ENCODE measurements at regions not wholly inside any gene's neighbourhood (a gene's known extent, or its start where the extent isn't known, plus 50 kb on each side); places are given as distances from the start of the nearest gene placed in this dataset.
A peak's percentile ranks its signal among the peaks of the same experiment; 100 is the strongest.

DNA sequence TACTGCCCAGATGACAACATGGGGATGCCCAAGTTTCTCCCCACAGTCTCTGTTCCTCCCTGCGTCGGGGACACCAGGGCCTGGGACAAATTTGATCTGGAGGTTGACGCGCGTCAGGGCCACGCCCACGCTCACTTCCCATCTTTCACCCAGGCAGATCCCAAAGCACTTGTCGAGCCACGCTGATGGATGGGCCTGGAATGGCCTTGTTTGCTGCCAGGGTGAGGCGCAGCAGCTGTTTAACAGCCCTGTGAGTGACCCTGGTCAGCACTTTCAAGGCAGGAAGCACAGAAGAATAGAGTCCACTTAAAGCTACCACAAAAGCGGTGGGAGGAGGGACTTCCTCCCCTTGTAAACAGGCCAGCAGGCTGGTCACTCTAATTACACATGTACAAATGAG, 324.7 kb upstream of the JARID2 start:
- no peak overlapping the region for H3K4me3 ChIP-seq (replicated peaks in 1 of 2; ENCODE audit: low read depth in 2 of 2, low read length in 2 of 2)
- TF ChIP-seq, protein P1, sequence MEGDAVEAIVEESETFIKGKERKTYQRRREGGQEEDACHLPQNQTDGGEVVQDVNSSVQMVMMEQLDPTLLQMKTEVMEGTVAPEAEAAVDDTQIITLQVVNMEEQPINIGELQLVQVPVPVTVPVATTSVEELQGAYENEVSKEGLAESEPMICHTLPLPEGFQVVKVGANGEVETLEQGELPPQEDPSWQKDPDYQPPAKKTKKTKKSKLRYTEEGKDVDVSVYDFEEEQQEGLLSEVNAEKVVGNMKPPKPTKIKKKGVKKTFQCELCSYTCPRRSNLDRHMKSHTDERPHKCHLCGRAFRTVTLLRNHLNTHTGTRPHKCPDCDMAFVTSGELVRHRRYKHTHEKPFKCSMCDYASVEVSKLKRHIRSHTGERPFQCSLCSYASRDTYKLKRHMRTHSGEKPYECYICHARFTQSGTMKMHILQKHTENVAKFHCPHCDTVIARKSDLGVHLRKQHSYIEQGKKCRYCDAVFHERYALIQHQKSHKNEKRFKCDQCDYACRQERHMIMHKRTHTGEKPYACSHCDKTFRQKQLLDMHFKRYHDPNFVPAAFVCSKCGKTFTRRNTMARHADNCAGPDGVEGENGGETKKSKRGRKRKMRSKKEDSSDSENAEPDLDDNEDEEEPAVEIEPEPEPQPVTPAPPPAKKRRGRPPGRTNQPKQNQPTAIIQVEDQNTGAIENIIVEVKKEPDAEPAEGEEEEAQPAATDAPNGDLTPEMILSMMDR (IDR thresholded peaks at IDR 0.05; ENCODE audit: low read depth, low read length), result no peak
- peak in 1 of 2 donors; percentile 22 for DNase-seq (ENCODE audit: low read depth in 2 of 2)

DNA sequence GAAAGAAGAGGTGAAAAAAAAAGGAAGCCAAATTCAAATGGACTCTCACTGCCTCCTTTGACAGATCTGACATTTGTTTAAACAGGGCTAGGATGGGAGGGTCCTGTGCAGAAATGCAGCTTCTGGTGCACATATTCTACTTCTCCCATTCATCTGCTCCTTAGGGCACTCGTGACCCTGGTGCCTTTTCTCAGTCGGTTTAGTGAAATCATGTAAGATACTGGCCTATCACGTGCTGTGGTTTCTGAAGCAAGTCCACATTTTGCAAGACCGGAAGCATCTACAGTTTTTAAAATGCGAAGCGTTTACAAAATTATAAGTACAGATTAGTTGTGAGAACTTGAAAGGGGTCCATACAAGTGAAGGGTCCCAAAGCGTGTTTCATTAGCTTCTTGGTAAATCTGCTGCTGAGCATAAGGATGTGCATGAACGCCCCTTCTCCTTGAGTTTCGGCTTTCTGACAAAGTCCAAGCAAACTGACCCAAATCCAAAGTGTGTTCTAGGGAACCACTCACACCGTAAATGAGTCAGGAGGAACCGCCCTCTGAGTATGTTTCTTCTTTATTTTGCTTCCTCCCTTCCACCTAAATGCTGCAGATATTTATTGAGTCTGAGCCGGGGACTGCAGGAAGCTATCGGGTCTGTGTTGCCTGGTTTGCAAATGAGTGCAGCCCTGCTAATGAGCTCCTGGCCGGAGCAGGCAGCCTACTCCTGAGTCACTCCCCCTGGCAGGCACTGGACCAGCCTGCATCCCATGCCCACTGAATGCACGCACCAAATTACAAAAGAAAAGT, 323.8 kb upstream of the JARID2 start:
- DNase-seq (ENCODE audit: low read depth in 2 of 2), result no peak
- TF ChIP-seq, protein P1 (IDR thresholded peaks at IDR 0.05; ENCODE audit: low read depth, low read length), result no peak

DNA sequence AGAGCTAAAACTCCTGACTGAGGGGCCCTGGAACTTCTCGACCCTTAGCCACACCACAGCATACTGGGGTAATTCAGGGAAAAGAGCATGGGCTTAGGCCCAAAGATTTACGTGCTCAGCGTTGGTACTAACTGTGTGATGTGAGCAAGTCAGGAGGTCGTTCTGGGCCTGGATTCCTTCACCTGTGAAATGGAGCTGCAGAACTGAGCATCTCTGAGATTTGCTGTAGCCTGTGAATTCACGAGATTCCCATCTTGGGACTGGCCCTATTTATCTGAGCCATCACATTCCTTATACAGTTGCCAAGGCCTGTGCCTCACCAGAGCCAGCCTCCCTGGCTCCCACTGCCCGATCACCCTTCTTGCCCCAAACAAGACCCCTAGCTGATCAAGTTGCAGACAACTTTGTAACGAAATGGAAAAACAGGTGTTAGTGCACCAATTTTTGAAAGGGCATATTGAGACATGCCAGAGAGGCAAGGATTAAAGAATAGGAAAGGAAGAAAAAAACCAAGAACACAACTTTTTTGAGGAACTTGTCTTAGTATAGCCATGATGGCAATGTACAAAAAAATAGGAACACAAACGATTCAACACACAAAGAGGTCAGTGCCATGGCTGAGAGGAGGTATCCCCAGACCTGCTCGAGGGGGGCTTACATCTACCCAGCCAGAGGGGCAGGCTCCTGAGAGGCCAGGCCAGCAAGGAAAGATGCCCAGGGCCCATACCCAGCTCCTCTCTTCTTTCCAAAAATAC, 323.0 kb upstream of the JARID2 start:
- TF ChIP-seq, protein P1 (IDR thresholded peaks at IDR 0.05; ENCODE audit: low read depth, low read length), result no peak
- no peak overlapping the region for H3K4me3 ChIP-seq (replicated peaks in 1 of 2; ENCODE audit: low read depth in 2 of 2, low read length in 2 of 2)
- DNase-seq (ENCODE audit: low read depth in 2 of 2), result no peak

More for the DNA sequence above, 323.8 kb upstream of the JARID2 start:
- H3K4me3 ChIP-seq (replicated peaks in 1 of 2; ENCODE audit: low read depth in 2 of 2, low read length in 2 of 2), result no peak overlapping the region

DNA sequence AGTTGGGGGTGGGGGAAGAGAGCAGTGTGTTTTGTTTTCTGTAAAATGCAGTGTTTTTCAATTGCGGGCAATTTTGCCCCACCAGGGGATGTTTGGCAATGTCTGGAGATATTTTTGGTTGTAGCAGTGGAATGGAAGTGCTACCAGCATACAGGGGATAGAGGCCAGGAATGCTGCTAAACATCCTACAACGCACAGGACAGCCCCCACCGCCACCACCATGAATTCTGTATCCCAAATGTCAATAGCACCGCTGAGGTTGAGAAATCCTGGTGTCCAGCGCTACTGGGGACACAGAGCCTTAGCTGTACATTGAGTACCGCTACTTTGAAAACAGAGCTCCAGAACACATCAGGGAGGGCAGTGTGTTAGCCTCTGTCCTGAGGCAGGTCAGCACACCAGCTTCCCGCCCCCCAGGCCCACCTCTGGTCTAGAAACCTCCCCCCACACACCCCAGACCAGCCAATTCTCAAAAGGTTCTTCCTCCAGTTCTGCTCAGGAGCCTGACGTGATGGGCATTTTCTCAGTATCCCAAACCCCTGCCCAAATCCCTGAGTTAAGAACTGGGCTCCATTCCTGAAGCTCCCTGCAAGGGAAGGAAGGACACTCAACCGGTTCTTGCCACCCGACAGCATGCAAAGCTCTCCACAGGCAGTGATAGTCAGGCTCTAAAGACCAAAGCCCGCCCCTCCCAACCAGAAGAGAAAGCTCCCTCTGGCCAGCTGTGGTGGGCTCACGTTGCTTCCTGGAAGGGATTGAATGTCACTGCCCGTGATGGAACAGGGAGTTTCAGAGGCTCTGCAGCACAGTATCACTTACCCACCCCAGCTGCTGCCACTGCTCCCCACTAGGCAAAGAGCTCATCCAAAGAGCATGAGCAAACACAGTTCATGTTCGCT, 321.5 kb upstream of the JARID2 start:
- H3K4me3 ChIP-seq (replicated peaks in 1 of 2; ENCODE audit: low read depth in 2 of 2, low read length in 2 of 2), result no peak overlapping the region
- TF ChIP-seq, protein P1 (IDR thresholded peaks at IDR 0.05; ENCODE audit: low read depth, low read length), result no peak
- no peak for DNase-seq (ENCODE audit: low read depth in 2 of 2)

DNA sequence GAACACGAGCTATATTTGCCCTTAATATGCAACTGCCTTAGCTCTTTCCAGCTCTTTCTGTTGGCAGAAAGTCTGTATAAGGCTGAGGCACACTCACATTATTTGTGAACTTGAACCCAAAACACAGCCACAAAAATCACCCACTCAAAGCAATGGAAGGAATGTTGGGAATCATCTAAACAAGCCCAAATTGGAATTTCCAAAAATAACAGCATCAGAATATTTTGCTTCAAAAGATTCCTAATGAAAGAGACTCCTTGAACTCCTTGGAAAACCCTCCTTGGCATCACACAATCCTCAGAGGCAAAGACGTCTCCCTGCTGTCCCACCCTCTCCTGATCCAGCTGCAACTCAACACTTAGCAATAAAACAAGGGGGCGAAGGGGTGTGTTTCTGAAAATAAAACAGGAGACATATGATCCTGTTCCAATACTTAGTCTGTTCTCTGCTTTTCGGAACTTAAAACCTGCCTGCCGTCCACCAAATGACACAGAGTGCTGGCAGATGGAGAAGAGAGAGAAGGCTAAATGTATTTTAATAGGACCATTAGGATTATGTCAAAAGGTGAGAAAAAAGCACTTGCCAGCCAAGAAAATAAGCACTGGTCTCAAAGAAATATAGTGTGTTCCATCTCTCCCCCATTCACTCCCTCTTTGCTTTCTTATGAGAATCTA, 320.7 kb upstream of the JARID2 start:
- DNase-seq (ENCODE audit: low read depth in 2 of 2), result no peak
- TF ChIP-seq, protein P1 (IDR thresholded peaks at IDR 0.05; ENCODE audit: low read depth, low read length), result no peak
- H3K4me3 ChIP-seq (replicated peaks in 1 of 2; ENCODE audit: low read depth in 2 of 2, low read length in 2 of 2), result no peak overlapping the region

DNA sequence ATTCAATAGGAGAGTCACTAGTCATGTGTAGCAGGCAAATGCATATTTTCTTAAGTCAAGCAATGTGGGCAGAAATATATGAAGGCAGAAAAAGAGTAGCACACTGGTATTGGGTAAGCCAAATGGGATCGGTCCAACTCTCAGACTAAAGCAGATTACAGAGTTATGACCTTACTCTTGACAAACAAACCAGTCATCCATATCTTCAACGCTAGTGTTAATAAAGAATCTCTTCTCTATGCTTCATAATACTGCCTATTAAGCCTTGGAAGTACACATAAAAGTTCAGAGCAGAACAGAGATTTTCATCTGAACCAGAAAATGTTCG, 320.2 kb upstream of the JARID2 start:
- TF ChIP-seq, protein P1 (IDR thresholded peaks at IDR 0.05; ENCODE audit: low read depth, low read length), result no peak
- peak; percentile 54 to 82 for DNase-seq (ENCODE audit: low read depth in 2 of 2)
- no peak overlapping the region for H3K4me3 ChIP-seq (replicated peaks in 1 of 2; ENCODE audit: low read depth in 2 of 2, low read length in 2 of 2)
